ENCODE measurements at regions not wholly inside any gene's neighbourhood (a gene's known extent, or its start where the extent isn't known, plus 50 kb on each side); places are given as distances from the start of the nearest gene placed in this dataset.
"Not testable (repeated sequence)": the region's sequence is repeated elsewhere in the genome, so short reads cannot be mapped to it uniquely, and the experiment has no call there.

DNA sequence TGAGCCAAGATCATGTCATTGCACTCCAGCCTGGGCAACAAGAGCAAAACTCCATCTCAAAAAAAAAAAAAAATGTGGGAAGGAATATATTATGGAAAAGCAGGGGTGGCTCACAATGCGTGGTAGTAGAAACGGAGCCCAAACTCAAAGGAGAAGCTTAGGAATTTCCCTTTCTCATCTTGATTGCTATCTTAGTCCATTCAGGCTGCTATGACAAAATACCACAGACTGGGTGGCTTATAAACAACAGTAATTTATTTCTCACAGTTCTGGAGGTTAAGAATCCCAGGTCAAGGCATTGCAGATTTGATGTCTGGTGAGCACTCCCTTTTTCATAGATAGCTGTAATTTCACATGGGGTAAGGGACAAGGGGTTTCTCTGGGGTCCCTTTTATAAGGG, 153.8 kb upstream of the KRR1 start:
- DNase-seq (ENCODE audit: low read depth), result no peak

DNA sequence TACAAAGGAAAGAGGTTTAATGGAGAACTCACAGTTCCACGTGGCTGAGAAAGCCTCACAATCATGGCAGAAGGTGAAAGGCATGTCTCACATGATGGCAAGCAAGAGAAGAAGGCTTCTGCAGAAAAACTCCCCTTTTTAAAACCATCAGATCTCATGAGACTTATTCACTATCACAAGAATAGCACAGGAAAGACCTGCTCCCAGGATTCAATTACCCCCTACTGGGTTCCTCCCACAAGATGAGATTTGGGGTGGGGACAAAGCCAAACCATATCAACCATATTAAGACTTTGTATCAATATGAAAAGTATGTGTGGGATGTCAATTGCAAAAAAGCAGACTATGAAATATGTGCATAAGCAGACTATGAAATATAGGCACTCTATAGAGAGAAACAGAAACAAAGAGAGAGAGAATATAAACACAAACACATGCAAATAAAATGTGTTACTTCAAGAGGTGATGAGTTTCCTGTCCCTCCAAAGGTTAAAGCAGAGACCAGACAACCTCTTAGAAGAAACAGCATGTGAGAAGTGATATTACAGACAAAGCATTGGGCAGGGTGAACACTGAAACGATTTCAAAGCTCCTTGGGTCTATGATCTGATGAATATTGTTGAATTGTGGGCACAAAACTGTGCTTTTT, 151.2 kb upstream of the KRR1 start:
- DNase-seq (ENCODE audit: low read depth), result no peak

DNA sequence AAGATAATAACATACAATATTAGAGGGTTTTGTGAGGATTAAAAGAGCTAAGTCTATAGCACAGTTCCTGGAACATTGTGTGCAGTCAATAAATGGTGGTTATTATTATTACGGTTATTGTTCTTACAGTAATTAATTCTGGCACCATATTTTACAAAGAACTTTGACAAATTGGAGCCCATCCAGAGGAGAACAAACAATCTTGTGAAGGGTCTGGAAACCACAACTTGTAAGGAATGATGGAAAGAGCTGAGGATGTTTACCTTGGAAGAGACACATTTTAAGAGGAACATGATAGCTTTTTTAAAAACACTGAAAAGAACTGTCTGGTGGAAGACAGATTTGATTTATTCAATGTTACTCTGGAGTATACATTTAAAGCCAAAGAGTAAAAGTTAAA, 150.5 kb upstream of the KRR1 start:
- DNase-seq (ENCODE audit: low read depth), result no peak

DNA sequence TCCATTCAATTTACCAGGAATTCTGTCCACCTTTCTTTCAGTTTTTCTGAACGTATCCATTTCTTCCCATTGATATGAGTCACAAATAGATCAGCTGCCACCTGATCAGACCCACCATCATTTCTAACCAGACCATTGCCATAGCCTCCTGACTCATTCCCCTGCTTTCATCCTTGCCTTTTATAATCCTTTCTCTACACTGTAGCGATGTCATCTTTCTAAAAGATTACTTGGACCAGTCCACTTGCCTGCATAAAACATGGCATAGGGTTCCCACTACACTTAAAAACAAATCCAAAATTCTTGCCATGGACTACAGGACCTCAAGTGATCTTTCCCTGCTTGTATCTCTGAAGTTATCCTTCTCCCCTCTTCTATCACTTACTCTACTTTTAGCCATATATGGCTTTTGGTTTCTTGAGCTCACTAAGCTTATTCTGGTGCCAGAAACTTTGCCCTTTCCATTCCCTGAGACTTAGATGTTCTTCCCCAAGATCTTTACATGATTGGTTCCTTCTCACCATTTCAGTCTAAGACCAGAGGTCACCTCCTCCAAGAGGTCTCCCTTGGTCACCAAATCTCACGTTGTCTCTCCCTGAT, 149.5 kb upstream of the KRR1 start:
- no peak for DNase-seq (ENCODE audit: low read depth)

DNA sequence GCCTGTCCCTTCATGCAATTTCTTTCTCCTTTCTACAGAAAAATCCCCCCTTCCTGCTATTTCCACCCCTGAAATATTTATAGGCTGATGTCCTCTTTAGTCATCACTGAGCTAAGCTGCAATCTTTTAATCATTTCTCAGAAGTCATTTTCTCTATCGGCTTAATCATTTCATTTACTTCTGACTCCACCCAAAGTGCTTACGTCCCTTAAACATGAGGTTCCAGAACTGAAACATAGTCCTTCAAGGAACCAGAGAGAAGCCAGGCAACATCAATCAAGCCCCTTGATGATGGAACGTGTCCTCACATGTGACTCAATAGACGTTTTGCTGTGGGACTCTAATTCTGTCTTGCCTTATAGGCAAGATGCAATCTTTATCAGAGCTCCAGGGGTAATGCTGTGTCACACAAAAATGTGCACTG, 148.7 kb upstream of the KRR1 start:
- DNase-seq (ENCODE audit: low read depth), result no peak

DNA sequence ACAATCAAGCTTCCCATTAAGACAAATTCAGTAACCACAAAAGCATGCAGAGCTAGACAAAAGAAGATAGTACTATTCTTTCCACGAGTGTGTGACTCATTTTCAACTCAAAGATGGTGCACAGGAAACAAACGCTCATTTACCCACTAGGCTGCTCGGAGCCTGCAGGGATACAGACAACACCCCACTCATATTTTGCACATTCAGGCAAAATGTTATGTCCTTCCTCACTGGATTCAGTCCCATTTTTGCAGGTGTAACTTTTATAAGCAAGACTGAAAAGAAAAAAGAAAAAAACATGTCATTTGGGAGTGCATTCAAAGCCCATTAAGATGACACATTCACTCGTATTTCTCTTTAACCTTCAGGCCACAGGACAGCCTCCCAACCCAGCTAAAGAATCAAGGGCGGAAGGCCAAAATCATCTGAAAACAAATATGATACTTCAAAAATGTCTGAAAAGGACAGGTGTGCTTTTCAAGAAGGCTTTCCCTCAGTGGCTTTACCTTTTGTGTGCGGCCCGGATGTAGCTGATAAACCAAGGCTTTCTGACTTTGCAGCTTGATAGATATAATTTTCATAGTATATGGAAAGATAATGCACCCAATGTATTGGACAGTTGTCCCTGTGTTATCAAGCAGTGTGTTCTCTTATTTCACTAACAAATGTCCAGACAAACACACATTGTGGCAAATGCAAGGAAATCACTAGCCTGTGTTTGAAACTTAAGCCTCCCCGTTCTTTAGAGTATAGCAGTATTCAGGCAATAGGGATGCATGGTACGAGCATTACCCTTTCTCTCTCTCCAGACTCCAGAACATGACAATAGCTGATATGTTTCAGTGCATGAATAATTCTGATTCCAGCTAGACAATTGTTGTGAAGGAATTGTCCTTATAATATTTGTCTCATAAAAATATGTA, 147.8 kb upstream of the KRR1 start:
- DNase-seq (ENCODE audit: low read depth), result no peak

DNA sequence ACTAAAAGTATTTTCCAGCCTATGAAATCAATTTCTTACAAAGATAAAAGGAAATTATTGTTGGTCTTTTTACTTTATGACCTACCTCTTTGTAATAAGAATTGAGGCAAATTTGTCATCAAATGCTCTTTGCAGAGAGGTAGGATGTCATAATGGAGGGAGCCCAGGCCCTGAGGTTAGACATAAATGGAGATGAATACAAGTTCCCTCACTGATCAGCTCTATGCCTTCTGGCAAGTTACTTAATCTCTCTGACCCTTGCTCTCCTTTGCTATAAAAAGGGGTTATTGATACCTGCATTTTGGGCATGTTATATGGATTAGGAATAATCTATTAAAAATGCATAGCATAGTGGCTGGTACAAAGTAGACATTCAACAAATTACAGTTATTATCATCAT, 146.9 kb upstream of the KRR1 start:
- DNase-seq (ENCODE audit: low read depth), result no peak

DNA sequence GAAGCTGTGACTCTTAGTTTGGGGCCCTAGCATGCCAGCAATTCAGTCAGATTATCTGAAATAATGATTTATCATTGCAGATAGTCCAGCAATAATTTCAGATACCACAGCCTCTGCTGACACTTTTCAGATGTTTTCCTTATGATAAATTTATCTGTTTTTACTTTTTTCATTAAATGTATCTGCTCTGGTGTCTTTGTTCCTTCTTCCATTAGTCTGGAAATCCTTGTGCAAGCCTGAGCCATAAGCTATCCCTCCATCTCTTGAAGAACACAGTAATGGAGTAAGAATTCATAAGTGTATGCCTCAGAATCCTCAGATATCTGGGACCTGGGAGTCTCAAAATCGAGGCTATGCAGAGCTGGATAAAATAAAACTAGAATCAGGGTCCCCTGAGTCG, 146.4 kb upstream of the KRR1 start:
- no peak for DNase-seq (ENCODE audit: low read depth)

DNA sequence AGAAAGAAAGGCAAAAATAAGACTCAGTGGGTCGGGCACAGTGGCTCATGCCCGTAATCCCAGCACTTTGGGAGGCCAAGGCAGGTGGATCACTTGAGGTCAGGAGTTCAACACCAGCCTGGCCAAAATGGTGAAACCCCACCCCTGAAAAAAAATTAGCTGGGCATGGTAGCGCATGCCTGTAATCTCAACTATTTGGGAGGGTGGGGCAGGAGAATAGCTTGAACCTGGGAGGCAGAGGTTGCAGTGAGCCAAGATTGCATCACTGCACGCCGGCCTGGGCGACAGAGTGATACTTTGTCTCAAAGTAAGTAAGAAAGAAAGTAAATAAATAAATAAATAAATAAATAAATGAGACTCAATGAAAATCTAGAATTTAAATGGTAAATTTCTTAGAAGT, 145.9 kb upstream of the KRR1 start:
- DNase-seq (ENCODE audit: low read depth), result not testable (repeated sequence)

DNA sequence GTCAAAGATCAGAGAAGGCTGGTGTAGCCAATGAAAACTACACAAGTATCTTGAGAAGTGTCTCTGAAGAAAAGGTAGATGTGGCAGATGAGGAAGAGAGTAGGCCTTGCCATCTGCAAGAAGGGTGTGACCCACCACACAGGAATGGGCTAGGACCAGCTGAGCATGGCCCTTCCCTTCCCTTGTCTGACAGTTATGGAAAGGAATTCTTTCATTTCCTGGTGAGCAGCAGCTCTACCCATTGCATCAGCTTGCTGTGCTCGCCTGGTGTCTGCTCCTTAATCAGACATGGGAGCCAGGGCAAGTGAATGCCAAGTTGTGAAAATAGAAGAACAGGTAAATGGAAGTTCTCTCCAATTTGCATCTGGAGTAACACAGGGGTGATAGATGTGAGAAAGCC, 145.2 kb upstream of the KRR1 start:
- DNase-seq (ENCODE audit: low read depth), result no peak

DNA sequence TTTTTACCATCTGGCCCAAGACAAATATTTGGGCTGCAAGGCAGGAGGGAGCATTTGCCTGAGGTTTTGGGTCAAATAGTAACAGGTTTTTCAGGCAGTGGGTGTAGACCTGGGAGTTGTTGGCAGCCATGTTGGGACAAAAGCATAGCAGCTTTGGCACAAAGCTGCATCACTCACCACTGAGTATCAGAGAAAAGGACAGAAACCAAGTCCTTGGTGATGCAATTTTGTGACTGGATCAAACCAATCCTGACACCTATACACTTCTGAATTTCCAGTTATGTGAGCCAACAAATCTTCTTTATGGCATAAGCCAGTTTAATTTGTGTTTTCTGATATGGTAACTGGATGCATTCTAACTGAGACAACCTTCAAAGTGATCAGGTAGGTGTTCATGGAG, 144.8 kb upstream of the KRR1 start:
- no peak for DNase-seq (ENCODE audit: low read depth)

DNA sequence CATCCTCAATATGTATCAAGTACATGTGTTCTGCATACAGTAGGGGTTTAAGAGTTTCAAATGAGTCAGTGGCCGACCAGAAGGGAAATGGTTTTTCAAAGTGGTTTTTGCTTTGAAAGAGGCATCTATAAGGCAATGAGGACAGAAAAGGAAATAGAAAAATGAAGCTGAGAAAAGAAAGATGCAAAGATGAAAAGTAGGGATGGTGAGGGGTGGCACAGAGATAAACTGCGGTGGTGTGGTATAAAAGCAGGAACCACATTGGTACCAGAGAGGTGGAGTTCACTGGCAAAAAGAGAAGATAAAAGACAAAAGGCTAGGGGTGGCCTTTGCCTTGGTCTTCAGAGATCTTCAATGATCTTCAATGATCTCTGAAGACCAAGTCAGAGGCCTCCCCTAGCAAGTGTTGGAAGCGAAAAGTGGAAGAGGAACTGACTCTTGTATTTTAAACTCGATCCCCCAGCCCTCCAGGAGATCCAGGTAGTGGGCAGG, 144.0 kb upstream of the KRR1 start:
- DNase-seq (ENCODE audit: low read depth), result no peak

DNA sequence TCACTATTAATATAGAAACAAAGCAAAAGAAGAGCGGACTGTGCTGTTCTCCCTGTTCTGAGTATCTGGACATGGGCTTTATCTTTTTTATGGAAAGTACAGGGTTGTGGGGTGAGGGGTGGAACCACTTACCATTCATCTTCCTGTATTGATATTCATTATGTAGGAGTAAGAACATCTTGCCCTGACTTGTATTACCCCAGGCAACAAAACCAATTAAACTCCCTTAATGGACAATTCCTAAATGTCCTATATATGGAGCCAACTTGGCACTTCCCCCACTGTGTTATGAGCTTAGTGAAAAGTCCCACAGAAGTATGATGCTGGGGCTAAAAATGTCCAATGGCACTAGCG, 139.9 kb upstream of the KRR1 start:
- DNase-seq (ENCODE audit: low read depth), result no peak

DNA sequence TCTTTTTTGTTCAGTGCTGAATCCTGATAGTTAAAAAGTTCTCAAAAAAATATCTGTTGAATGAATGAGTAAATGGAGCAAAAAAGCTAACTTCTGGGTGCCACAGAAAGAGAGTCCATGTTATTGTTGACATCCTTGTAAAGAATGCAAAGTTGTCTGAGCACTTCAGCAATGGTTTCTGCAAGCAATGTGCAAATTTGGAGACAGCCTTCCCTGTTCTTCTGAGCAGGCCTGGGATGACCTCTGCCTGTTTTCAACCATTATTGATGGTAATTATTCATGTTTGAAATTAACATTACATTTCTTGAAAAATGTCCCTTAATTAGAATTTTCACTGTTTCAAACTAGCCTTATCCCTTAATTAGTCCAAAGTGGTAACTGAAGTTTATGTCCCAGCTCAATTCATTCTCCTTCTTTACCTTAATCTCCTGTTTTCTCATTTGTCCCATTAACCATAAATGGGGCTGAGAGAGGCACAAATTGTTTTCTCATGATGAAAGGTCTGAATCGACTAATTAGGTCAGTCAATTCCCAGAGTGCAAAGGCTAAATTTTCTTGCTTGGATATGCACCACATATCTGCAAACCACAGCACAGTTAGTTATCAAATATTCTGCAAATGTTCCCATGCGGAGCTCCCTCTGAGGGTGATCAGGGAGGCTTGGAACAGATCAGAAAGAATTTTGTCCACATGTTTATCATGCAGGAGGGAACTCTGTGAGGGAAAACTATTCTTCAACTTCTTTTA, 139.4 kb upstream of the KRR1 start:
- DNase-seq (ENCODE audit: low read depth), result no peak

DNA sequence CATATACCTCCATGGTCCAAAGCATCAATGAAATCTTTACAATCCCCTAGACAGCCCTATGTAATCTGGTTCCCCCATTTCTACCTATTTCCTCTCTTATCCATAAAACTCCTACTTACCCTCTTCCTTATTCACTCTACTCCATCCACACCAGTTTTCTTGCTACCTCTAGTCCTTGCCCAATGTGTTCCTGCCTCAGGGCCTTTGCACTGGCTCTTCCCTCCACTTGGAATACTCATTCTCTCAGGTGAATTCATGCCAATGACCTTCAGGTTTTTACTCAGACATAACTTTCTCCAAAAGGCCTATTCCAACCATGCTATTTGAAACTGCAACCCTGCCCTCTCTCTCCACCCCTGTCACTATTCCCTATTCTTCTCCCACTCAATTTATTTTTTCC, 138.7 kb upstream of the KRR1 start:
- no peak for DNase-seq (ENCODE audit: low read depth)

DNA sequence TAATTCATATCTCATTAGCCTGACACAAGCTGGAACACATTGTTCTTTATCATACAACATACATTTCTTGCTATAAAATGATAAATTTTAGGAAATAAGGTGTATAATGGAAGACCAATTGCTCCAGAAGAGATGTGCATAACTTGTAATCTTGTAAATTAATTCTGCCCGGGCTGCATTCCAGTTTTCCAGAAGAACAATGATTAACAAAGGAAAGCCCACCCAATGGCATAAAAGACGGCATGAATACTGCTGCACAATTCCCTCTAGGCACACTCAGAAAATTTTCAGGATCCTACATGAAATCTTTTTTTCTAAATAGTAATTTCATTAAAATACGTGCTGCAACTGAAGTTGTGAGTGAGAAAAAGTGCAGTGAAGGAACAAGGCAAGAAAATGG, 137.4 kb upstream of the KRR1 start:
- no peak for DNase-seq (ENCODE audit: low read depth)

DNA sequence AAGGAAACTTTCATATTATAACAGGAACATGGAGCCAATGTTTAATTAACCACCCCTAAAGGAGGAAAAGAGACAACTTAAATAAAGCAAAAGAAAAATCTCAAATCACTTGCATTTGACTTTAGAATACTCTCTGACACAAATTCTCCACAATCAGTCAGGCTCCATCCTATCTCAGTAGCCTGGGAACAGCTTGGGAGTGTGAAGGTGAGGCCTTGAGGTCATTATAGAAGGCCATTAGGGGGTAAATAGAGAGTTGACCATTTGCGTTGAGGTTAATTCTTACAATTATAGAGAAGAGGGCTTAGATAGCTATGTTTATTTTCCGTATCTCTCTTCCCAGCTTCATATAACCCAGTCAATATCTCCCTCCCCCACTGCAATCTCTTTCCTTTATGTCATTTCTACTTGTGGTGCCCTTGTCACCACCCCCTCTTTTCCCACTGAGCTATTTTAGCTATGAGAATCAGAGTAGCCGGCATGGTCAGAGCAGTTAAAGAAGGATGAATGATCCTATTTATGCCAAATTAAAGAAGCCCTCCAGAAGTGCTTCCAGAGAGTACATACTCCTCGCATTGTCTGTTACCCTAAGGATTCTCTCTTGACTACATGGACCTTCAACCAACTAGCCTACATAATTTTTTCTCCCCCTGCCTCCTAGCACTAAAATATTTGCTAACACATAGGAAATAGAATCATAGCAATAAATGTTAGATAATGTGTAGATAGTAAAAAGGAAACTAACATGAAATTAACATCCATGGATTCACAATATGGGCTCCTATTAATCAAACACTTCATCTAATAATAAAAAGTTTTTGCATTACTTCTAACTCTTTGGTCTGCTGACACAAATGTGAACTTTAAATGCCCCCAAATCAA, 135.2 kb upstream of the KRR1 start:
- no peak for DNase-seq (ENCODE audit: low read depth)

DNA sequence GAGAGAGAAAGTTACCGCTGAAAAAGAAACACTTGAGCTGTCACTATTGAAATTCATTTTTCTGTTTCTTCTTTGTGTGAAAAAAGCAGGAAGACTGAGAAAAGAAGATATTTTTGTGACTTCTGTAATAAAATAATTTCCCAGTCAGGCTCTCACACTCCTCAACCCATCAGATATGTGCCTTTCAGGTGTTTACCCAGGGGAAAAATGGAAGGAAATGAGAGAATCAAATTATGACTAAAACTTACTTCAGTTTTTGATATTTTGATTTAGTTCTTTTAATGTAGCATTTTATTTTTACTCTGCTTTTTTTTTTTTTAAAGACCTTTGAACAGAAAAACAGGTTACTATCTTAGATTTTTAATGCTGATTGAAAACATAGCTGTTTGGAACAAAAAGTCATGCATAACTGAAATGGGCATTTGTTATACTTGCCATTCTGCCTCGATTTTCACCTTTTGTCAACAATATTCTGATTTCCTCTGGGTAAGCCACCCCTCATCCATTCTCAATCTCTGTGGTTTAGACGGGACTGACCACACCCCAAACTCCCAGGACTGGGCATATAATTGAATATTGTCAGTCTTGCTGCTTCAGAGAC, 133.2 kb upstream of the KRR1 start:
- no peak for DNase-seq (ENCODE audit: low read depth)

DNA sequence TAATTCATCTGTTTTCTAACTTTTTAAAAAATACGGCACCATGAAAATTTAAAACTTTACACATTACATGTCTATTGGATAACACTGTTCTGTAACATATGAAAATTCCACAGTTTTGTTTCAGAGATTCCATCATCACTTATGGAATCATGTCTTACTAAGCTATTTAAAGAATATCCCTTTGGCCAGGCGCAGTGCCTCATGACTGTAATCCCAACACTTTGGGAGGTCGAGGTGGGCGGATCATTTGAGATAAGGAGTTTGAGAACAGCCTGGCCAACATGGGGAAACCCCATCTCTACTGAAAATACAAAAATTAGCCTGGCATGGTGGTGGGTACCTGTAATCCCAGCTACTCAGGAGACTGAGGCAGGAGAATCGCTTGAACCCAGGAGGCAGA, 131.7 kb upstream of the KRR1 start:
- DNase-seq (ENCODE audit: low read depth), result not testable (repeated sequence)

DNA sequence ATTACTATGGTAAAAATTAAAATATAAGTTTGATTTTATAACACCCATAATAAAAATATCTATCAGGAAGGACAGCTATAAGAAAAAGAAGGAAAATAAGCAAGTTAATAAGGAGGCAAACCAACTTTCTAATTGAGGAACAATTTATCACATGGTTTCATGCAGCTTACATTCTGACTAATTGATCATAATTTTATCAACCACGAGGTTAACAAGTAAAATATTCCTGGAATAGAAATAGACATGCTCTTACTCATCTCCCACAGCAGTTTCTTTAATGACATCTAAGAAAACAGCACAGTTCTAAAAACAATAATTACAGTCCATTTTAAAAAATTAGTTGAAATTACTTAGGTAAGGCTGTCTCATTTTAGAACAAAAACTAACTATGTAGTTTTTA, 130.8 kb upstream of the KRR1 start:
- no peak for DNase-seq (ENCODE audit: low read depth)

All from activated T-cell treated with anti-CD3 and anti-CD28 coated beads for 24 hours (primary cell).